Skin epidermis (tissue), 12 donors: ENCODE measurements at regions not wholly inside any gene's neighbourhood (a gene's known extent, or its start where the extent isn't known, plus 50 kb on each side); places are given as distances from the start of the nearest gene placed in this dataset.

Source experiments
- H3K27ac ChIP-seq, 21 experiments: fragments of 200-600 bp; sonication (generic) in 11 of 21; one replicate each; pipeline ENCODE4 v1.5.0; 2020; ENCODE audit warnings: mild to moderate bottlenecking in 3 of 21, inconsistent platforms in 2 of 21, moderate library complexity in 2 of 21
- H3K4me3 ChIP-seq, 7 experiments: fragments of 200-600 bp; sonication (generic) in 2 of 7; one replicate each; pipeline ENCODE4 v1.5.0; 2020; ENCODE audit warnings: inconsistent platforms in 2 of 7, mild to moderate bottlenecking in 2 of 7, moderate library complexity in 1 of 7

- H3K27ac ChIP-seq, result no peak overlapping the region
- no peak overlapping the region for H3K4me3 ChIP-seq
Measured at GRCh38 chr17:77771587-77771986, 186.9 kb upstream of the TNRC6C start.

DNA sequence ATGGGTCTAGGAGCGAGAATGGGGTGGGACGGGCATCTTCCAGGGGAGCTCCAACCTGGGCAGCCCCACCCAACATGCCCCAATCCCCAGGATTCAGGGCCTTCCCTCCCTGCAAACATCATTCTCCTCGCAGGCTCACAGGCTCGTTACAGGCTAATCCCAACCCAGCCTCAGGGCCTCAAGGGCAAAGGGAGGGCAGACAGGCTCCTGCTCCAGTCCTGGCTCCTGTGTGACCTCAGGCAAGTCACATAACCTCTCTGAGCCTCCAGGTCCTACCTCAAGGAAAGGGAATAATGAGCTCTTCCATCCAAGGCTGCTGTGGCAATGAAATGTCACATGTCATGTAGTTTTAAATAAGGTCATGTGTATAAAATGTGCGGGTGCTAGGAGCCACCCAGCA, 186.5 kb upstream of the TNRC6C start:
- no peak overlapping the region for H3K4me3 ChIP-seq
- H3K27ac ChIP-seq, result no peak overlapping the region

DNA sequence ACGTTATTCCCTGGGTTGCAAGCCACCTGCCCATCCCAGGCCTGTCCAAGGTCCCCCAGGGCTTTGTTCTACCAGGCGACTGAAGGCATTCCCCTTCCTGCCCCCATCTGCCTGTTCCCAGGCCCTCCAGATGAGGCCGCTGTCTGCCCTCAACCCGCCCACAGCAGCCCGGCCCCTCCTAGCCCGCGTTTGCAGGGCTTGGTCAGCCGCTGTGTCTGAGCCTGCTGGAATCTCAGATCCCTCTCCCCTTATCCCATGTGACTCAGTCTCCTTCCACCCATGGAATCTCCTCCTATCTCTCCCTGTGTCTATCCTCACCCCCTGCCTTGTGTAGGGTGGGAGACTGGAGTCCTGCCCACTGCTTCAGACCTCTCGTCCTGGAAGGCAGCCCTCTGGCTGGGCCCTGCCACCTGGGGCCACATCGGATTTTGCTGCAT, 186.0 kb upstream of the TNRC6C start:
- Histone ChIP-seq H3K4me3 (no peak overlapping the region), H3K27ac (no peak overlapping the region)

DNA sequence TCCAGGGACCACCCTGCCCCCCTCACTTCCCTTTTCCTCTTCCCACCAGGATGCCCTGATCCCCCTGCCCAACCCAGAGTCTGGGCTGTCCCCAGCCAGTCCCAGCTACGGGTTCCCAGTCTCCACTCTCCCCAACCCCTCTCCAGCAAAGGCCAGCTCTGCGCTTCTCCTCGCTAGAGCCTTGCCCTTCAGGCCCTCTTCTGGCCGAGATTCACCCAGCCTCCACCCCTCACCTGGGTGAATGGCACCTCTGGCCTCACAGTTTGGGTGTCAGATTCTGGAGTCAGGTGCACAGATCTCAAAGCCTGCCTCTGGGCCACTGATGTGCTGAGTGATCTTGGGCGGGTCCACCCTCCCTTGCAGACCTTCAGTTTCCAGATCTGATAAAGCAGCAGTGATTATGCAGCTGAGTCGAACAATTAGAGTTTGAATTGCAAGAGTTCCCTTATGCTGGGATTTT, 185.6 kb upstream of the TNRC6C start:
- H3K27ac ChIP-seq, result peak overlapping the region in 1 of 21 experiments; percentile 1
- H3K4me3 ChIP-seq, result no peak overlapping the region

DNA sequence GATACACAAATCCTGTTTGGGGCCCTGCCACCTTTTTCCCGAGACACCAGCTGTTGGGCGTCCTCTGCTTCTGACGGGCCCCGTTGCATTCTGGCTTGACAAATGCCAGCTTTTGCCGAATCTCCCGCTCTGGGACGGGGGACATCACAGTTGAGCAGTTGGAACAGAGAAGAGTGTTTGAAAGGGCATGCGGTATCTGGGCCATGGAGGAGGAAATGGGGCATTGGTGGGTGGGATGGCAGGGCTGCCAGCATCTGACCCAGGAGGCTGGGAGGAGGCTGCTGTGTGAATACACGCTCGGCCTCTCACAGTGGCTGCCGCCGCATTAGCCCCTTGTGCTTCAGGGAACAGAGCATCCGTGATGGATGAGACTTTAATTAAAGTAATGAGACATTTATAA, 184.3 kb upstream of the TNRC6C start:
- Histone ChIP-seq H3K4me3 (no peak overlapping the region), H3K27ac (no peak overlapping the region)

DNA sequence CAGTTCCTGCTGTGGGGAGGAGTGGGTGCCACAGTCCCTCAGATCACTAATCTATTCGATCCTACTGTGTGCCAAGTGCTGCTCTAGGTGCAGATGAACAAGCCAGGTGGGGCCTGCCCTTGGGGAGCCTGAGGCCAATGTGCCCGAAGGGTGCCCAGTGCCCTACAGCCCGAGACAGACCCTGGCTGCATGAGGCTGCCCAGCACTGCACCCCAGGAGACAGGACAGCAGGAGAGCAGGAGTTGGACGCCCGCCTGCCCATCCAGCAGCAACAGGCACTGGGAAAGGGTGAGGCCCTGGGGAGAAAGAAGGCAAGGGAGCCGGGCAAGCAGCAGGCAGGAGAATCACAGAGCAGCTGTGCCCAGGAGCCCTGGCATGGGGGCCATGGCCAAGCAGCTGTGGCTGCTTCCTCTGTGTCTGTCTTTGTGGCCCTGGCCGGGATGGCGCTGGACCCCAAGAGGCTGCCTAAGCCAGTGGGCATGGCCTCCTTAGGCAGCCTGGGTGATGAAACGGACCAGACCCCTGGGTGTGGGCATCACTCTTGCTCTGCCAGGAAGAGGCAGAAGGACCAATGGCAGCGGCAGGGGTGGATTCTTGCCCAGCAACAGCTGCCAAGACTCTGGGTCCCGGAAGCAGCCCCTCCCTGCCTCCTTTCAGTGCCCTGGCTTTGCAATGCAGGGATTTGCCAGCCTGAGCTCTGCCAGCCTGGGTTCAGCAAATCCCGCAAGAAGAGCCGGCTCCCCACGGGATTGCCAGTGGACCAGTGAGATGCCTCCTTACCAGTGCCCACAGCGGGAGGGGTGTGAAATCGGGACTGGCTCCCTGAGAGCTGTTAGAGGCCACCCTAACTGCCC, 179.6 kb upstream of the TNRC6C start:
- no peak overlapping the region for H3K4me3 ChIP-seq
- H3K27ac ChIP-seq, result peak overlapping the region in 1 of 21 experiments; percentile 20

- peak overlapping the region in 1 of 21 experiments; percentile 20 for H3K27ac ChIP-seq
- H3K4me3 ChIP-seq, result no peak overlapping the region
Measured at GRCh38 chr17:77779711-77780539, 178.6 kb upstream of the TNRC6C start.

- Histone ChIP-seq H3K4me3 (no peak overlapping the region), H3K27ac (no peak overlapping the region)
Measured at GRCh38 chr17:77781536-77781935, 177.0 kb upstream of the TNRC6C start.

DNA sequence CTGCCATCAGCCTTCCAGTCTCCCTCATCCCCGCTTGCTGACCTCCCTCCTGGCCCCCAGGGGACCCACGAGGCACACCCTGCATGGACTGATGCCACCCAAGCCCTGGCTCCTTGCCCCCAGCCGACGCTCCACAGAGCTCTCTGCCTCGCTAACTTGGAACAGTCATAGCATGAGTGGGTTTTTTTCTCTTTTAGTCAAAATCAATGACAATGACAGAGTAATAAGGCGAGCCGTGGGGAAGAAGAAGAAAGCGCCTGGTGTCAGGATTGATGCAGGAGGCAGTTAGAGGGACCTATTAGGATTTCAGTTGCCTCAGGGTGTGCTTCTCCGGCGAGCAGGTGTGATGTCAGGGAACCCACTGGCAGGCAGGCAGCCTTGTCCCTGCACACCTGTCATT, 176.3 kb upstream of the TNRC6C start:
- H3K27ac ChIP-seq, result no peak overlapping the region
- H3K4me3 ChIP-seq, result no peak overlapping the region

- Histone ChIP-seq H3K4me3 (no peak overlapping the region), H3K27ac (no peak overlapping the region)
Measured at GRCh38 chr17:77782611-77783010, 175.9 kb upstream of the TNRC6C start.

DNA sequence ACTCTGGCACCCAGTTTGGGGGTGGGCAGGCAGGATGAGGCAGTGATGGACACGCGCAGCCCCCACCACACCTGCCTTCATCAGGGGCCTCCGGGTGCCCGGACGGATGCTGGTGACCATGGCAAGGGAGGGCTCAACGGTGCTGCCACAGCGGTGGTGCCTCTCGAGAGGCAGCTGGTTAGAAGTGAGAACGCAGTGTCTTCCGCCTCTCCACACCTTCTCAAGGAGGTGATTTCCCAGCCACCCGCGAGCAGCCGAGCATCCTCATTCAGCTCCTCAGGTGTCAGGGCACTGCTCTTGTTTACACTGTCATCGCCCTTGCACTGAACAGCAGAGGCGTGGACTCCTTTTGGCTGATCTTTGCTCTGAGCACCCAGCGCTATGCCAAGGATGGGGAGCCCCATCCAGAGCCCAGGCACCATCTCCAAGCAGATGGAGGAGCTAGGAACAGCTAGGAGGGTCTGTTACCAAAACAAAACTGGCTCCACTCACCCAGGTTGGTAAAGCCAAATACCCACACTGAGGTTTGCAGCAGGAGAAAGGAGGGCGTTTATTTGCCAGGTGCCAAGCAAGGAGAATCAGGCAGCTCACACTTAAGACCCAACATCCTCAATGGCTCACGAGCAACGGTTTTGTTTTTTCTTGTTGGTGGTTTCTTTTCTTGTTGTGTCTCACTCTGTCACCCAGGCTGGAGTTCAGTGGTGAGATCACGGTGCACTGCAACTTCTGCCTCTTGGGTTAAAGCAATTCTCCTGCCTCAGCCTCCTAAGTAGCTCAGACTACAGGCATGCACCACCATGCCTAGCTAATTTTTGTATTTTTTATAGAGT, 174.3 kb upstream of the TNRC6C start:
- Histone ChIP-seq H3K4me3 (no peak overlapping the region), H3K27ac (peak overlapping the region in 6 of 21 experiments; percentile 20 to 77 (median 55))

GRCh38 chr17:77785312-77785905, 173.1 kb upstream of the TNRC6C start:
- peak overlapping the region in 2 of 21 experiments; percentile 11 to 77 for H3K27ac ChIP-seq
- H3K4me3 ChIP-seq, result no peak overlapping the region

DNA sequence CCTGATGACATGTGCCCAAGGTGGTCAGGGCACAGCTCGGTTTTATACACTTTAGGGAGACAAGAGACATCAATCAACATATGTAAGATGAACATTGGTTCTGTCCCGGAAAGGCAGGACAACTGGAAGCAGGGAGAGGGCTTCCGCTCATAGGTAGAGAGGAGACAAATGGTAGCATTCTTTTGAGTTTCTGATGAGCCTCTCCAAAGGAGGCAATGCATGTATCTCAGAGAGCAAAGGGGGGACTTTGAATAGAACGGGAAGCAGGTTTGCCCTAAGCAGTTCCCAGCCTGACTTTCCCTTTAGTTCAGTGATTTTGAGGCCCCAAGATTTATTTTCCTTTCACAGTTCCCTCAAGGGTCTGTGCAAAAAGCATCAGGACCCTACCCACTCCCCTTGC, 172.4 kb upstream of the TNRC6C start:
- Histone ChIP-seq H3K27ac (no peak overlapping the region), H3K4me3 (no peak overlapping the region)

GRCh38 chr17:77786740-77787505, 171.6 kb upstream of the TNRC6C start:
- no peak overlapping the region for H3K27ac ChIP-seq
- no peak overlapping the region for H3K4me3 ChIP-seq

GRCh38 chr17:77790143-77790829, 168.2 kb upstream of the TNRC6C start:
- Histone ChIP-seq H3K4me3 (no peak overlapping the region), H3K27ac (no peak overlapping the region)

DNA sequence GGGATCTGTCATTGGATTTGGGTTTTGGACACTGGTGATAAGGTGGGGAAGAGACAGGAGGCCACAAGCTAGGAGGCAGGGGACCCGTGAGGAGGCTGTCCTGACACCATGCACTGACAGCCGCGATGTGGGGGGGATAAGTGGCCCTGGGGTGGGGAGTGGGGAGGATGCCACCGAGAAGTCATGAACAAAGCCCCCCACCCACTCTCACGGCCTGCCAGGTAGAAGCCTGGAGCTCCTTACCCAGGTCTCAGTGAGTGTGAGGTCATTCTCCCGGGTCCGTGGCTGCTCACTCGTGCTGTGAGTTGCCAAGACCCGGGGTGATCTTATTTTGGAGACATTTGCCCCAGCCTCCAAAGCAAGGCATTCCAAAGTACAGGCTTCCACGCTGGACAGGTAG, 165.9 kb upstream of the TNRC6C start:
- H3K4me3 ChIP-seq, result no peak overlapping the region
- no peak overlapping the region for H3K27ac ChIP-seq

- H3K4me3 ChIP-seq, result no peak overlapping the region
Measured at GRCh38 chr17:77793146-77793970, 165.1 kb upstream of the TNRC6C start.

DNA sequence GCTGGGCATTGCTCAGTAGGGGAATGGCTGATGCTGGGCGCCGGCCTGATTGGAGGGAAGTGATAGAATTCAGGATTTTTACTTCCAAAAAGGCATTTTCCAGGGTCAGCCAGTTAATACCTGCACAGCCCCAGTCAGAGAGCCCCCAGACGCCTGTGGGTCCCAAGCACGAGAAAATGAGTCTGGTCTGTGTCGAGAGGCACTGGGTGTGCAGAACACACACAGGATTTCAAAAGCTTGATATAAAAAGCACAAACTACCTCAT, 164.6 kb upstream of the TNRC6C start:
- no peak overlapping the region for H3K27ac ChIP-seq
- no peak overlapping the region for H3K4me3 ChIP-seq

More at GRCh38 chr17:77793146-77793970, 165.1 kb upstream of the TNRC6C start:
- no peak overlapping the region for H3K27ac ChIP-seq
